Uterus (tissue), 3 donors: ENCODE measurements at regions not wholly inside any gene's neighbourhood (a gene's known extent, or its start where the extent isn't known, plus 50 kb on each side); places are given as distances from the start of the nearest gene placed in this dataset.

ENCODE experiments used
- DNase-seq, 2 donors: peaks; one replicate each; pipeline ENCODE4 v3.0.0-alpha.2; 2019 to 2020
- H3K27ac ChIP-seq, 2 donors: fragments of 200-600 bp; sonication (generic); 1 replicate in 1 of 2; 2 replicates in 1 of 2; pipeline ENCODE4 v1.5.1; 2016 to 2018
- H3K27me3 ChIP-seq, 2 donors: fragments of 200-600 bp; sonication (generic); one replicate each; pipeline ENCODE4 v1.5.1; 2018 to 2019; ENCODE audit warnings: control low read depth in 1 of 2
- H3K36me3 ChIP-seq, 2 donors: fragments of 200-600 bp; sonication (generic); one replicate each; pipeline ENCODE4 v1.5.1; 2019; ENCODE audit warnings: control low read depth in 1 of 2
- H3K4me1 ChIP-seq, 2 donors: fragments of 200-600 bp; sonication (generic); one replicate each; pipeline ENCODE4 v1.5.1; 2018 to 2019; ENCODE audit warnings: control low read depth in 1 of 2
- H3K4me3 ChIP-seq, 2 donors: fragments of 200-600 bp; sonication (generic); 1 replicate in 1 of 2; 2 replicates in 1 of 2; pipeline ENCODE4 v1.5.1; 2018 to 2019; ENCODE audit warnings: mild to moderate bottlenecking in 1 of 2
- H3K9me3 ChIP-seq, 2 donors: fragments of 200-600 bp; sonication (generic); one replicate each; pipeline ENCODE4 v1.5.1; 2019; ENCODE audit warnings: control low read depth in 1 of 2
- POLR2A ChIP-seq, 2 donors: fragments of 450-650 bp; IDR thresholded peaks; one replicate each; pipeline ENCODE4 v1.6.1; 2016; ENCODE audit warnings: antibody characterized with exemption in 2 of 2, mild to moderate bottlenecking in 1 of 2, moderate library complexity in 1 of 2
- intact Hi-C: fragments of 100-400 bp; cut with DNase I; formaldehyde crosslinking; loops from one replicate; pipeline ENCODE4 v1.15.1; 2023; ENCODE audit warnings: low total_unique reads
- TF ChIP-seq, protein P1 (sequence below), 4 experiments: fragments of 200-600 bp in 2 of 4; fragments of 450-650 bp in 2 of 4; sonication (generic) in 2 of 4; IDR thresholded peaks; one replicate each; pipeline ENCODE4 v1.5.1; 2016 to 2019; ENCODE audit warnings: antibody characterized with exemption in 4 of 4, mild to moderate bottlenecking in 2 of 4, moderate library complexity in 1 of 4
- donor health status: DM: yes; HTN: yes; CAD: no.

DNA sequence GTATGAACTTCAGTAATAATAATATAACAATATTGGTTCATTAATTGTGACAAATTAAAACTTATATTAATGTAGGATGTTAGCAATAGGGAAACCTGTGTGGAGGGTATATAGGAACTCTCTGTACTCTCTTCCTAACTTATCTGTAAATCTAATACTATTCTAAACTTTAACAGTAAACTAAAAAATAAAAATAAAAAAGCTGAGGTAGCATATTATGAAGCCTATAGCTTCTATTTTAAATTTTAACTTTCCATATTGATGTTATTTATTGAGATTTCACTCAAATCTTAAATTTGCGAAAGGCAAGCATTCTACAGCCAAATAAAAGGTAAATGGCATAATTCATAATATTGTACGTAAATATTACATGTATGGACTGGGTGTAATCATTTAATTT is 326.4 kb downstream of the MEI4 start:
- no peak for TF ChIP-seq POLR2A (IDR thresholded peaks at IDR 0.05)
- TF ChIP-seq, protein P1, sequence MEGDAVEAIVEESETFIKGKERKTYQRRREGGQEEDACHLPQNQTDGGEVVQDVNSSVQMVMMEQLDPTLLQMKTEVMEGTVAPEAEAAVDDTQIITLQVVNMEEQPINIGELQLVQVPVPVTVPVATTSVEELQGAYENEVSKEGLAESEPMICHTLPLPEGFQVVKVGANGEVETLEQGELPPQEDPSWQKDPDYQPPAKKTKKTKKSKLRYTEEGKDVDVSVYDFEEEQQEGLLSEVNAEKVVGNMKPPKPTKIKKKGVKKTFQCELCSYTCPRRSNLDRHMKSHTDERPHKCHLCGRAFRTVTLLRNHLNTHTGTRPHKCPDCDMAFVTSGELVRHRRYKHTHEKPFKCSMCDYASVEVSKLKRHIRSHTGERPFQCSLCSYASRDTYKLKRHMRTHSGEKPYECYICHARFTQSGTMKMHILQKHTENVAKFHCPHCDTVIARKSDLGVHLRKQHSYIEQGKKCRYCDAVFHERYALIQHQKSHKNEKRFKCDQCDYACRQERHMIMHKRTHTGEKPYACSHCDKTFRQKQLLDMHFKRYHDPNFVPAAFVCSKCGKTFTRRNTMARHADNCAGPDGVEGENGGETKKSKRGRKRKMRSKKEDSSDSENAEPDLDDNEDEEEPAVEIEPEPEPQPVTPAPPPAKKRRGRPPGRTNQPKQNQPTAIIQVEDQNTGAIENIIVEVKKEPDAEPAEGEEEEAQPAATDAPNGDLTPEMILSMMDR (IDR thresholded peaks at IDR 0.05): no peak
- Histone ChIP-seq H3K4me3 (no peak overlapping the region), H3K27ac (no peak overlapping the region), H3K27me3 (no peaks in the 10 kb centered on the region), H3K4me1 (no peaks in the 10 kb centered on the region), H3K9me3 (no peaks in the 10 kb centered on the region), H3K36me3 (no peaks in the 10 kb centered on the region)
- intact Hi-C loops: no loop called here
- DNase-seq: no peak

DNA sequence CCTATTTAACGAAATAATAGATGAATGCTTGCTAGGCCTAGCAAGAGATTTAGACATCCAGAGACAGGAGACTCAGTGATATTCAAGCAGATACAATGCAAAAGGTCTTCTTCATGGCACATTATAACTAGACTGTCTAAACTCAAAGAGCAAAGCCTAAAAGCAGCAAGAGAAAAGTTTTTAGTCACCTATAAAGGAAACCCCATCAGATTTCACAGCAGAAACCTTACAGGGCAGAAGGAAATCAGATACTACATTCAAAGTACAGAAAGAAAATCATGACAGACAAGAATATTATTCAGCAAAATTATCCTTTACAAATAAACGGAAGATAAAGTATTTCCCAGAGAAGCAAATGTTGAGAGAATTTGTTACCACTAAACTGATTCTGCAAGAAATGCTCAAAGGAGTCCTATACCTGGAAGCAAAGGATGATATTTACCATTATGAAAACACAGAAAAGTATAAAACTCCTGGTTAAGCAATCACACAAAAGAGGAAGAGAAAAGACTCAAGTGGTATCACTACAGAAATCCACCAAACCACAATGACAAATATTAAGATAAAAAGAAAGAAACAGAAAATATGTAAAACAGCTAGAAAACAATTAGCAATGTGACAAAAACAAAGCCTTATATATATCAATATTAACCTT is 333.7 kb downstream of the MEI4 start:
- no peaks in the 10 kb centered on the region for H3K4me1 ChIP-seq
- no peak for DNase-seq
- no peak for TF ChIP-seq POLR2A (IDR thresholded peaks at IDR 0.05)
- TF ChIP-seq, protein P1 (IDR thresholded peaks at IDR 0.05): no peak
- no peaks in the 10 kb centered on the region for H3K9me3 ChIP-seq
- H3K27me3 ChIP-seq: no peaks in the 10 kb centered on the region
- H3K27ac ChIP-seq: no peak overlapping the region
- H3K4me3 ChIP-seq: no peak overlapping the region
- intact Hi-C loops: no loop called here
- H3K36me3 ChIP-seq: no peaks in the 10 kb centered on the region

GRCh38 chr6:77987035-77987384 is 334.2 kb downstream of the MEI4 start:
- Histone ChIP-seq H3K27ac (no peak overlapping the region), H3K36me3 (no peaks in the 10 kb centered on the region), H3K9me3 (no peaks in the 10 kb centered on the region), H3K27me3 (no peaks in the 10 kb centered on the region), H3K4me1 (no peaks in the 10 kb centered on the region), H3K4me3 (no peak overlapping the region)
- no peak for DNase-seq
- TF ChIP-seq, protein P1 (IDR thresholded peaks at IDR 0.05): no peak
- no peak for TF ChIP-seq POLR2A (IDR thresholded peaks at IDR 0.05)
- intact Hi-C loops: no loop called here

DNA sequence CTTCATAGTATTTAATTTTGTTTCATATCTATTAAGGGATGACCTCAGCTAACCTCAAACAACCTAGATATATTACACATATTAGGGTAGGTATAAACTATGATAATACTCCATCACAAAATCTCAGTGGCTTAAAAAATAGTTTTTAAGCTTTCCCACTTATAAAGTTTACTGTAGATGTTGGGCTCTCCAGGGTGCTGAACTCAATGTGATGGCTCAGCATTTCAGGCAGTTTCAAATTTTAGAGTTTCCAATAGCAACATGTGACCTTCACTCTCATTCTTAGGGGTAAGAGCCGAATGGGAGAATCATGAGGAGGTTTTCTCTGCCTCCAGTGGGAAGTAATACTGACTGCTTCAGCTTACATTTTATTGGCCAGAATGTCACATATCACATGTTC is 357.3 kb downstream of the MEI4 start:
- TF ChIP-seq, protein P1 (IDR thresholded peaks at IDR 0.05): no peak
- TF ChIP-seq POLR2A (IDR thresholded peaks at IDR 0.05): no peak
- no peaks in the 10 kb centered on the region for H3K27me3 ChIP-seq
- no peaks in the 10 kb centered on the region for H3K4me1 ChIP-seq
- H3K9me3 ChIP-seq: no peaks in the 10 kb centered on the region
- H3K27ac ChIP-seq: no peak overlapping the region
- intact Hi-C loops: no loop called here
- no peaks in the 10 kb centered on the region for H3K36me3 ChIP-seq
- no peak for DNase-seq
- no peak overlapping the region for H3K4me3 ChIP-seq

DNA sequence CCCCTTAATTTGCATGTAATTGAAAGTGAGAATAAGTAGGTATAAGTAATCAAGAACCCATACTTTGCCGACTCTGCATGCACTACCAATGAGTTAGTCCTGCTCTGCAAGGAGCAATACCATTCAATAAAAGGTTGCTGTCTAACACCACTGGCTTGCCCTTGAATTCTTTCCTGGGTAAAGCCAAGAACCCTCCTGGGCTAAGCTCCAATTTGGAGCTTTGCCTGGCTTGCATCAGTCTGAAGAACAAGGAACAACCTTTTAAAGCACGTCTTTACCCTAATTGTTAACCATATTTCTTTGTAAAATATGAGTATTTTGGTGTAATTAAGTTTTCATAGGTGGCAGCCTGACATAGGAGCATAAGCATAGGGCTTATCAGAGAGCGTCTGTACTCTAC is 367.7 kb downstream of the MEI4 start:
- Histone ChIP-seq H3K4me1 (no peaks in the 10 kb centered on the region), H3K27ac (no peak overlapping the region)
- intact Hi-C loops: no loop called here

More for the DNA sequence above, 367.7 kb downstream of the MEI4 start:
- H3K9me3 ChIP-seq: no peaks in the 10 kb centered on the region
- H3K27me3 ChIP-seq: no peaks in the 10 kb centered on the region
- no peak for TF ChIP-seq POLR2A (IDR thresholded peaks at IDR 0.05)
- TF ChIP-seq, protein P1 (IDR thresholded peaks at IDR 0.05): no peak
- H3K4me3 ChIP-seq: no peak overlapping the region
- H3K36me3 ChIP-seq: no peaks in the 10 kb centered on the region
- no peak for DNase-seq
